ENCODE measurements at regions not wholly inside any gene's neighbourhood (a gene's known extent, or its start where the extent isn't known, plus 50 kb on each side); places are given as distances from the start of the nearest gene placed in this dataset.
"Not testable (repeated sequence)": the region's sequence is repeated elsewhere in the genome, so short reads cannot be mapped to it uniquely, and the experiment has no call there.

DNA sequence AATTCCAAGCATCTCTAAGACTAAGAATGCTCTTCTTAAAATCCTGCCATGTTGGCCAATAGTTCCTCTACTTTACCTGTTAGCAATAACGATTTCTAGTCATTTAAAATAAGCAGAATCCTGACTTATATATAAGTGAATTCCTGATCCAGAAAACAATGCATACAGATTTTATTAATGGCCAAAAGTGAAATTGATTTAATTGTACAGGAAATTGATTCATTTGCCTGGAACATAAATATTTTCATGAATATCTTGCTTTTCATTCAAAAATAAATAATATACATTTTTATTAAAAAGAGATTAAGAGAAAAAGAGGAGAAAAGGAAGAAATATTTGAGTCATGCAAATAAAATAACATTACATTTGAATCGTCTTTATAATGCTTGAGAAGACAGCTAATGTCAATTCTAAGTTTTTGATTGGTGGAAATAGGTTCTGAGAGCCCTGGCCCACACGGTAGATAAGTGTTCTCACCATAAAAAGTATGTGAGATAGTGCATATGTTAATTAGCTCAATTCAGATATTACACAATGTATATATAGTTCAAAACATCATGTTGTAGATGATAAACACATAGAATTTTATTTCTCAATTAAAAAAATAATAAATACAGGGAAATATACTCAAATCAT, 323.2 kb upstream of the MIR17HG start:
- DNase-seq: no peak

DNA sequence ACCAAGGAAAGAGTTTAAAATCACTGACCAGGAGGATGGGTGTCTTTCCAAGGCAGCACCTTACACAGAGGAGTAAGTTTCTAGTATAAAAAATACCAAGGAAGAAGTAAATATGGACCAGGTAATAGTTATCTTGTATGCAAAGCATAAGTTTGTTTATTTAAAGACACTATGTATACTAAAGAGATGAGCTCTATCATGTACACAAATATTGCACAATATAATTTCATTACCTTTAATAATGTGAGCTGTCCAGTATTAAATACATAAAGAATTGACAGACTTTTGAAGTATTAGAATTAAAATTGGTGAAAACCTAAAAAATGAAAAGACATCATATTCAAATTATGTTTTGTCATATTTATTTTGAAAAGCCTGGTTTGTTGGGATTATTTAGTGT, 322.0 kb upstream of the MIR17HG start:
- DNase-seq: no peak

DNA sequence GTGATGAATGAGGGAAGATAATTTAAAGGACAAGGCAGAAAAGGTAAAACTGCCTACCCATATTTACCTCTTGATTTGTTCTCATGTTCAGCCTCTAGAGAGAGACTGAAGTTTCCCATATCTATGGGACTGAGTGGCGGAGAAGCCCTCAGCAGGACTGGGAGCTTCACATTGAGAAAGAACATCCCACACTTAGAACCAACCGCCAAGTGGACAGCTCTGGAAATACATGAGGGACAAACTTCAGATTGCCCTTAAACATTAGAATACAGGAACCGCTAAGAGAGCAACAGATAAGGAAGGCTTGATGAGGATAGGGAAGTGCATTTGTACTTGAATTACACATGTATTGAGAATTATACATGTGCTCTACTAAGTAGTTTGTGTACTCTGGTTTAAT, 316.0 kb upstream of the MIR17HG start:
- DNase-seq: no peak

DNA sequence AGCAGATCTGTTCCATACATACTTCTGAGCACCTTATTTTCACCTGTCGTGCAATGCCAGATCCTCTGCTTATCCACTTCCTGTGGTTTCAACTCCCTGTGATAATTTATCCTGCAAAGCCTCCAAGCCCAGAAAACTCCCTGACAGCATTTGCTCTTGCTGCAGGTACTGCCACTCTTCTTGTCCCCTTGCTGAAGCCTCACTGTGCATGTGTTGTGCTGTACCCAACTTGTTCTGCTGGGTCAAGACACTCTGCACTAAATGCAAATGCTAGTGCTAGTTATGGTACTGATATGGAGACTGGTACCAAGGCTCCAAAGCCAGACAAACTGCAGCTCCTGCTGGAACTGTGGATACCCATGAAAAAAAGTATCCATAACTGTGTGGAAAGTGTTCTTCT, 315.4 kb upstream of the MIR17HG start:
- no peak for DNase-seq

DNA sequence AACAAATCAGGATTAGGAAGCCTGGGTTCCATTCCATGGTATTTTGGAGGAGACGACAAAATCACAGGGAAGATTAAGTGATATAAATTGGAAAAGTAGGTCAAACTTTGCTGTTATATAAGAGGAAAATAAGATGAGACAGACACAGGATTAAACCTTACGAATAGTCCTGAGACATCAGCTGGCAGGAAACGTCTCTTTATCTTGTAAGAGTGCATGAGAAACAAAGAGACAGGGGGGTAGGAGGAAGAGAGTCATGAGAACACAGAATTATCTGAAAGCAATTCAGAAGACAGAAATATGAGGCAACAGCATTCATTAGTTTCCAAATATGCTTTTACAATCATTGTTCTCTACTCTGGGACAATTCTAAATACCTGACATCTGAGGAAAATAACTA, 310.6 kb upstream of the MIR17HG start:
- DNase-seq: no peak

DNA sequence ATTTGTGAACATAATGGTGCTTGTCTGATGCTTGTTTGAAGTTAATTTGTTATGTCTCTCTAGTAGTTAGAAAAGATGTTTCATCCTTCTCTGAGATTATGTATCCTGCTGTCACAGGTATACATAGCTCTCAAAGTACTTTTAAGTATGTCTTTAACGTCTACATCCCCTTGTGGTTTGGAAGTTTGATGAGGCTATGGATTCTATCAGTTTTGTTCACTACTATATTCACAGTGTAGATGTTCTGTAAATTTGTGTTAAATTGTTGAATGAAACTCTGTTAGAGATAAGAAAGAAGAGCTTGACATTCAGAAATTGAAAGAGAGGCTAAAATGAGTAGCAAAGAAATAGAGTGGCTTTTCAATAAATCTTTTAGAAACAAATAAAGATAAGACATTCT, 304.6 kb upstream of the MIR17HG start:
- DNase-seq: no peak

DNA sequence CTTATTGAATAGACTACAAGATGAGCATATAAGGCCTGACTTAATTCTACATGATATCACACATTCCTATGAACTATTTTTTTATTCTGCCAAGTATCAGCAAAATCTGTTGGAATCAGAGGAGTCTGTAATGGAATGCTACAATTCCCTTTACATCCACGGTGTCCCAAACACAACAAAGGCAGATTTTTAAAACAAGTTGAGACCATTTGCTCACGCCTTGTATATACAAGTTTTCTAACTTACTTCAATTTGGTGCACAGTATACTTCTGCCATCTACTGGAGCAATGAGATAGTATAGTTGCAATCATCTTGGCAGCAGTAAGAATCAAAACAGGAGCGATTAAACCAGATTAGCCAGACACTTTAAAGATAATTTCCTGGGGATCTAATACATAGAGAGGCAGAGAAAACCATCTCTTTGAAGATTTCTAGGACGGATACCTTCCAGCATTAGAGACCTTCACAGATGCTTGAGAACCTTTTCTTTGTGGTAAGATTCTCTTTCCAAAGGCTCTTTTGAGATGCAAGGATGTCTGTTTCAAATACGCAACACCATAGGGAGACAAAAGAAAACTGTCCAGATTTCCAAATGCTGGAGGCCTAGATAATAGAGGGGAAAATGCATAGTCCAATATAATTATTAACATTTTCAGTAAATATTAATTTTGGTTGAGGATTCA, 302.0 kb upstream of the MIR17HG start:
- DNase-seq: no peak

DNA sequence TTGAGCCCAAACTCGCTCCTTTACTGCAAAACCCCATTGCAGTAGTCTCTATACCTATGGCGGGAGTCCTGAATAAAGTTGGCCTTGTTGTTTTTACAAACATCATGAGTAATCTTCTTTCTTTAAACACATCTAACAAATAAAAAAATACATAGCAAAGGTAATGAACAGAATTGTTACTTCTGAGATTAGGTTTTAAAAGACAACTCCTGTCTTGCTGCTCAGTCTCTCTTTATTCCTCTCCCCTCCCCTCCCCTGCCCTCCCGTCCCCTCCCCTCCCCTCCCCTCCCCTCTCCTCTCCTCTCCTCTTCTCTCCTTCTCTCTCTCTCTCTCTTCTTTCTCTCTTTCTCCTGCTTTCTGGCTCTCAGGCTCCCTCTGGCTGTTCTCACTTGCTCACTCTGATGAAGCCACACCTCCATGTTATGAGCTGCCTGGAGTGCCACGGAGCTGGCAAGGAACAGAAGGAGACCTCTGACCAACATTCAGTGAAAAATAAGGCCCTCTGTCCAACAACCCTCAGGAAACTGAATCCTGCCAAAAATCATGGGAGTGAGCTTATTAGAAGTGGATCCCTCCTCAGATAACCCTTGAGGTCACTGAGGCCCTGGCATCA, 300.7 kb upstream of the MIR17HG start:
- DNase-seq: no peak

DNA sequence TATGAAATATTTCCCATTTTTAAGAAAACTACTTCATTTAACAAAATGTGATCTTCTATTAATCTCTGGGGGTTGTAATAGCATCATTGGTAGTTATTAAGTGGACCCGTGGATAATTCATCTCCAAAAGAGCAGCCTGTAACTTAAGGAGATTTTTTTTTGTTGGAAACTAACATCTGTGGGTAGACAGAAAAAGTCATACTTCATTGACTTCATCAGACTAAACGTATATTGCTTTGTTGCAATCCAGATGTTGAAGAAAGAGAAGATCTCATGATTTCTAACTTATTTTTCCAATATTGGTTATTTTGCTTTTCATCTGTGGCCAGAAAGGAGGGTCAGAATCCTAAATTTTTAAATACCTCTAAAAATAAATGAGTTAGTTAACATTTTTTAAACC, 296.5 kb upstream of the MIR17HG start:
- DNase-seq: no peak

DNA sequence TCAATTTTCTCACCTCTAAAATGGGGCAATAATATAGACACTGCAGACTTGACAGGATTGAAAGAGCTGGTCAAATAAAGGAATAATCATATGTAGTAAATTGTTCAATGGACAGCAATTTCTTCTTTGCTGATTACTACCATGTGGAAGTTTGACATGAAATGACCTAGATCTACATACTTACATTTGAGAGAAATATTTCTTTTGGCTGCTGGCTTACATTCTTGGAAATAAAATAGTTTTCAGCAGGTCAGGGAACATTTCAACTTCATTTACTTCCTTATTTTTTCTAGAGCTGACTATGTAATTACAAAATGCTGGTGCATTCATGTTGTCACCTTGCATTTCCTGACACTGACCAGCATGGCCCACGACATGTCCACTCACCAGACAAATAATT, 294.6 kb upstream of the MIR17HG start:
- DNase-seq: no peak

DNA sequence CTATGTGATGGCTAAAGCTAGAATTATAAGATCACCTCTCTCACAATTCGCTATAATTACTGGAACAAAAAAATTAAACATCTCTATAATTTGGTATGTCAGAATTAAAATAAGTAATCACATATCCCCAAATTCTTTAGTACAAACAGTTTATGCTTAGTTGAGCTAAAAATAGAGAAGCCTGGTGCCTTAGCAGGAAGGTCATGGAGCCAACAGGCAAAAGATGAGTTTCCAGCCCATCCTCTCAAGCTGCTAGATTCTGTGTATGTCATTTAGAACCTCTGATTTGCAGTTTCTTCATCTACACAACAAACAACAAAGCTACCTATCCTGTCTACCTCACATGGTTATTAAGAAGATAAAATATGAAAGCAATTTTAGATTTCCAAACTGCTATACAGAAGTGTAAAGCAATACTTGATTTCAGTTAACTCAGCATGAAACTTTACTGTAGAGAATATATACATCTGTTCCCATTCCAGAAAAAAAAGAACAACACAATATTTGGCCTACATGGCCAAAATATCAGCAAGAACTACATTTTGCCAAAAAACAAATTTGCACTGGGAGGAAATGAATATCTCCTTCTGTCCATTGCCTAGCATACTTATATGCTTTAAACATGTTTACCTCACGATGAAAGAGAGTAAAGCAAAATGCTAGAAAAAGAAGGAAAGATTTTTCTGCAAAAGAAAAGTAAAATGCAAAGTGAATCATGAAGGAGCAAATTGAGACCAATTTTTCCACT, 294.0 kb upstream of the MIR17HG start:
- no peak for DNase-seq

DNA sequence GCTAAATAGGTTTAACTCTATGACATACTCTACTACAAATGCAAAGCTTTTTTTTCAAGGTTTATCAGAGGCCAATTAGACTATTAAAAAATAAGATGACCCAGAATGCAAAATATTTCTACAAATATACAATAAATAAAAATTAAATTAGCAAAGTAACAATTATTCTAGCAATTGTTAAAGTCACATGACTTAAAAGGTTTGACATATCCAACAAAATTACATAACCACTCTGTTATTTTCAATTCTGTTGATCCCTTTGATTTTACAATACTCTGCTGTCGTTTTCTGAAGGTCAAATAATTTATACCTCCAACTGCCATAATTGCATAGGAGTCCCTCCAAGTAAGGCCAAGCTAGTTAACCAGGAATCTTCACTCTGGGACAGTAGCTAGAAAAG, 292.6 kb upstream of the MIR17HG start:
- DNase-seq: no peak

DNA sequence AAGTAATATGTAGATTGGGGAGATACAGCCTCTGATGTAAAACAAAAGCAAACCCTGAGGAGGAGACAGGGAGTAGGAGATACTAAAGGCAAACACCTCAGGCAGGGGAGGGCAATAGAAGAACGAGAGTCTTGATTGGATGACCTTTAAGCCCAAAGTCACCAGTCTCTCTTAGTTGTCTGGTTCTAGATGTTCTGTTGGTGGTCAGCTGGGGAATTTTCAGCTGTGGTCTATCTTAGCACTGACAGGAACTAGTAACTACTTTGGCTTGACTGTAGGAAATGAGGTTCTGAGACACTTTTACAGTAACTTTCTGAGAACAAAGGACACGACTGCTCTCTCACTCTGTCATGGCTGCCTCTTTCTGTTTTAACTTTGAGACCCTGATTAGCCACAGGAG, 290.7 kb upstream of the MIR17HG start:
- no peak for DNase-seq

DNA sequence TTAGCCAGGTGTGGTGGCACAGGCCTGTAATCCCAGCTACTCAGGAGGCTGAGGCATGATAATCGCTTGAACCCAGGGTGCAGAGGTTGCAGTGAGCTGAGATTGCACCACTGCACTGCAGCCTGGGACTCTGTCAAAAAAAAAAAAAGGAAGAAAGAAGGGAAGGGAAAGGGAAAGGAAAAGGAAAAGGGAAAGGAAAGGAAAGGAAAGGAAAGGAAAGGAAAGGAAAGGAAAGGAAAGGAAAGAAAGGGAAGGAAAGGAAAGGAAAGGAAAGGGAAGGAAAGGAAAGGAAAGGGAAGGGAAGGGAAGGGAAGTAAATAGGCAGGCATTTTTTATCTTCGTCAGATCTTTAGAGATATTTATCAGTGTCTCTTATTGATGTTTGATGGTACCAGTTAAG, 290.0 kb upstream of the MIR17HG start:
- not testable (repeated sequence) for DNase-seq

DNA sequence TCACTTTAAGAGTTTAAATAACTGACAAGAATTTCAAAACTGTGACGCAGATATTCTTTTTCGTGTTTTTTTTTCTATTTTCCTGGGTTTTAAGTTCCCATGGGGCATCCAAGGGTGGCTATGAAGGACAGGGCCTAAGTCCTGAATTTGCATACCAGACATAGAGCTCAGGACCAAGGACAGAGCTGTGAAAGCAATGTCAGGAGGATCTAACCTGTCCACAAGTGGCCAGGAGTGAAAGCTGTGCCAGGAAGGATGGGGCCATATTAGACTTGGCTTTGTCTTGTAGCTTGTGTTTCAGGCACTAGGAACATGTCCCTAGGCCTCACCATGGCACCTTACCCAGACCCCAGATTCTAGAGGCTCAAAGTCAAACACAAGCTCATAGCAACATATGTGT, 289.4 kb upstream of the MIR17HG start:
- no peak for DNase-seq

DNA sequence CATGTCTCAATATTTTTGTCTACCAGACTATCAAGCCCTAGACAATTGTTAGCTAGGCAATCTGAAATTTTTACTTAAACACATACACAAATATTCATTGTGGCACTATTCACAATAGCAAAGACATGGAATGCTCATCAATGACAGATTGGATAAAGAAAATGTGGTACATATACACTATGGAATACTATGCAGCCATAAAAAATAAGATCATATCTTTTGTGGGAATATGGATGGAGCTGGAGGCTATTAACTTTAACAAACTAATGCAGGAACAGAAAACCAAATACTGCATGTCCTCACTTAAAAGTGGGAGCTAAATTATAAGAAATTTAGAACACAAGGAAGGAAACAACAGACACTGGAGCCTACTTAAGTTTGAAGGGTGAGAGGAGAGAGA, 288.6 kb upstream of the MIR17HG start:
- no peak for DNase-seq

DNA sequence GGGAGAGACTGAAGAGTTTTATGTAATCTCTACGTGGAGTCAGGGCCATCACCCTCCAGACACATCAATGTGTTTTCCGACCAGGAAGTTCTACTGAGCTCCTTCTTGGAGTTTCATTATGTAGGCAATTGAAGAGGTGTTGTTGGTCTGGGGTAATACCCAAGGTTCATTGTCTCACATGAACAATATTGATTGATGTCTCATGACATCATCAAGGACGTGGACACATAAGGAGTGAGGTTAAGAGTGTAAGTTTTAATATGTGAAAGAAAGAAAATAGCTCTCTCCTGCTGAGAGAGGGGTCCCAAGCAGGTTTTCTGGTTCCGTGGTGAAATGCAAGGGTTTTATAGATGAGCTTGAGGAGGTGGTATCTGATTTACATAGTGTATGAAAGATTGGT, 280.7 kb upstream of the MIR17HG start:
- DNase-seq: no peak

DNA sequence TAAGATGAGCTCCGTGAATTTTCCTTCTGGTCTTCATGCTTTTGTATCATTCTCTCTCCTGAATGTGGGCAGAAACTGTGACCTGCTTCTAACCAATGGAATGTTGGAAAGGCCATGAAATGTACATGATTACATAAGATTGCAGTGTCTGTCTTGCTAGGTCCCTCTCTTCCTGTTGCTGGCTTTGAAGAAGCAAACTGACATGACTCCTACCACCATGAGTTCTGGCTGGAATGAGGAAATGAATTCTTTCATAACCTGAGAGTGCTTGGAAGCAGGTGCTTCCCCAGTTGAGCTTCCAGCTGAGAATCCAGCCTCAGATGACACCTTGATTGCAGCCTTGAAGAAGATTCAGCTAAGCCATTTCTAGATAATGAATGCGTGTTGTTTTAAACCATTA, 275.0 kb upstream of the MIR17HG start:
- no peak for DNase-seq

DNA sequence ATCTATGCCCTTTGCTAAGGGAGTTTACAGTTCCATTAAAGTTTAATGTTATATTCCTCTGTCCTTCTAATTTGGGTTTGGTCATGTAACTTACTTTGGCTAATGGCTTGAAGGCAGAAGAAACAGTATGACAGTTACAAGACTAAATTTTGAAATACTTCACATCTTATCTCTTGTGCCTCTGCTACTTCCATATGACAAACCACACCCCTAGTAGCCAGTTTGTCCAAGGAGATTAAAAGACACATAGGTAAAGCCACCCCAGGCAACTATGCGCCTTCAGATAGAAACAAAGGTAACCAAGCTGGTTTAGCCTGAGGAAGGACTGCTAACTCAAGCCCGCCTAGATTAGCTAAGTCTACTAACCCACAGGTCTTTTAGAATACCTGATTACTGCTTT, 273.4 kb upstream of the MIR17HG start:
- DNase-seq: no peak

DNA sequence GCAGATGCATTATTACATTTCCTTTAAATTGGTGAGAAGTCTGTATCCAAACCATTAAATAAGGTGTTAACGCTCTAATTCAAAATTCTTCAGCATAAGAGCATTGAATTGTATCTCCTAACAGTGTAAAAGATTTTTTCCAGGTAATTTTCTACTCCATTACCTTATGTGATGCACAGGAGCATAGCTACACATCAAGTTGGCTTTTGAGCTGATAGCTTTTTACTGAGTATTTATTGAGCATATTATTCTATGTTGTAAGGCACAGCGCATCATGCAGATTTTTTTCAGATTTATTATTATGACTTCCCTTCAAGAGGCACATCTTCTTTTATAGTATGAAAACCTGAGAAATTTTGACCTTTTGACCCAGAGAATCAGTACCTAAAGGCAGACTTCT, 270.7 kb upstream of the MIR17HG start:
- no peak for DNase-seq

DNA sequence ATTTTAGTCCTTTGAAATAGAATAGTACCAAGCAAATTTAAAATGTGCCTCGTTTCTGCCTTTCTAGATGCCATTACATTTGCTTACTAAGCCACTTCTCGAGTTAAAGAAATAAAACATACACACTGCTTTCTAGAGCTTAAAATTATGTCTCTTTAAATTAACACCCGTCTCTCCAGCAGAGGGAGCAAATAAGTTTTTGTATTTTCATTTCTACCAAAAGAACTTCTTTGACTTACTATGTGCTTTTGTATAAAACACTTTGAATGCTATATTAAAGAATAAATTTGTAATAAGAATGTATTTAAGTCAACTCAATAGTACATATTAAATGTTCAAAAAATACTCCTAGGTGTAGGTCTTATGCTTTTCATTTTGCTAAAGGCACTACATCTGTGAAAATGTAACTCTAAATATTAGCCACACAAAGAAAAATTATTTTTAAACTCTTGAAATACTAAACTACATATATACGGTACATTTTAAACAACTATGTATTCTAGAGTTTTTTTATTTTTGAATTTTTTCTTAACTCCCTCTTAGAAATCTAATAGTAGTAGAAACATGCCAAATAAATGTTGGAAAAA, 269.3 kb upstream of the MIR17HG start:
- no peak for DNase-seq

DNA sequence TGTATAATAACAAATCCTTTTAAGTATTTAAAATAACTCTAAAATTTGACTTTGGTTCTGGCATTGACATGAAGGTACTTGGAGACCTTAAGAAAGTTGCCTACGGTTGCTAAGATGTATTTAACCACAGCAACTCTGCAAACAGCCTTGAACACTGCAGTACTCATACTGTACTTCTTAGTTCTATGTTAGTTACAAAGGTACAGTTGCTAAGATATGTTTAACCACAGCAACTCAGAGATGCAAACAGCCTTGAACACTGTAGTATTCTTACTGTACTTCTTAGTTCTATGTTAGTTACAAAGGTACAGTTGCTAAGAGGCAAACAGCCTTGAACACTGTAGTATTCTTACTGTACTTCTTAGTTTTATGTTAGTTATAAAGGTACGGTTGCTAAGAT, 268.3 kb upstream of the MIR17HG start:
- DNase-seq: no peak

DNA sequence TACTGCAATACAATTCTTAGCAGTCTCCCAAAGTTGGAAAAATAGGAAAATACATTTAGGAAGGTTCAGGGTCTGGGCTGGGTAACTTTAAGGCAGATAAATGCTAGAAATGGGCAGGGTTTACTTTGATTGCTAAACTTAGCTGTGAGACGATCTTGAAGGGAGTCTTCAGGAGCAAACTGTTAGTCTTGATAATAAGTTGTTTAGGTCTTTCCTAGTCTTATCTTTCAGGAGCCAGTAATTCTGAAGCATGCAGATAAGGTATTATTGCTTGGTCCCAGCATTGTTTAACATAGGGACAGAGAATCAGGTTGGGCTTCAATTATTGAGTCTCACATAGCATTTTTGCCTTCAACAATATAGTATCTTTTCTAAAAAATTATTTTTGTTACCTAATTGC, 262.4 kb upstream of the MIR17HG start:
- DNase-seq: no peak

Measured in effector CD8-positive, alpha-beta T cell (primary cell).